Tibial artery (tissue), 4 donors: ENCODE measurements at regions not wholly inside any gene's neighbourhood (a gene's known extent, or its start where the extent isn't known, plus 50 kb on each side); places are given as distances from the start of the nearest gene placed in this dataset.

Experiments used
- DNase-seq, 2 donors: peaks; one replicate each; pipeline ENCODE4 v3.0.0-alpha.2; 2019
- H3K27ac ChIP-seq, 2 donors: fragments of 200-600 bp; sonication (generic) in 1 of 2; 1 replicate in 1 of 2; 2 replicates in 1 of 2; pipeline ENCODE4 v1.5.1; 2018 to 2019; ENCODE audit warnings: mild to moderate bottlenecking in 1 of 2
- H3K27me3 ChIP-seq, 2 donors: fragments of 200-600 bp; sonication (generic) in 1 of 2; one replicate each; pipeline versions ENCODE4 v1.5.1 to v1.6.0; 2016 to 2019
- H3K36me3 ChIP-seq, 3 donors: fragments of 200-600 bp; sonication (generic) in 2 of 3; one replicate each; pipeline ENCODE4 v1.5.1; 2016 to 2019; ENCODE audit warnings: mild to moderate bottlenecking in 2 of 3
- H3K4me1 ChIP-seq, 4 donors: fragments of 200-600 bp; sonication (generic) in 2 of 4; 1 replicate in 3 of 4; 2 replicates in 1 of 4; pipeline ENCODE4 v1.5.1; 2016 to 2019
- H3K4me3 ChIP-seq, 2 donors: fragments of 200-600 bp; sonication (generic) in 1 of 2; 1 replicate in 1 of 2; 2 replicates in 1 of 2; pipeline ENCODE4 v1.5.1; 2018 to 2019; ENCODE audit warnings: mild to moderate bottlenecking in 2 of 2
- H3K9me3 ChIP-seq, 3 donors: fragments of 200-600 bp; sonication (generic) in 1 of 3; one replicate each; pipeline ENCODE4 v1.5.1; 2016 to 2019
- intact Hi-C: fragments of 100-400 bp; cut with DNase I; formaldehyde crosslinking; loops from one replicate; pipeline ENCODE4 v1.15.0; 2023; ENCODE audit warnings: low total_unique reads
- TF ChIP-seq, protein P1 (sequence below), 2 experiments: fragments of 200-600 bp in 1 of 2; fragments of 450-650 bp in 1 of 2; IDR thresholded peaks; one replicate each; pipeline ENCODE4 v1.5.1; 2017 to 2019; ENCODE audit warnings: antibody characterized with exemption in 2 of 2, mild to moderate bottlenecking in 1 of 2, moderate library complexity in 1 of 2

DNA sequence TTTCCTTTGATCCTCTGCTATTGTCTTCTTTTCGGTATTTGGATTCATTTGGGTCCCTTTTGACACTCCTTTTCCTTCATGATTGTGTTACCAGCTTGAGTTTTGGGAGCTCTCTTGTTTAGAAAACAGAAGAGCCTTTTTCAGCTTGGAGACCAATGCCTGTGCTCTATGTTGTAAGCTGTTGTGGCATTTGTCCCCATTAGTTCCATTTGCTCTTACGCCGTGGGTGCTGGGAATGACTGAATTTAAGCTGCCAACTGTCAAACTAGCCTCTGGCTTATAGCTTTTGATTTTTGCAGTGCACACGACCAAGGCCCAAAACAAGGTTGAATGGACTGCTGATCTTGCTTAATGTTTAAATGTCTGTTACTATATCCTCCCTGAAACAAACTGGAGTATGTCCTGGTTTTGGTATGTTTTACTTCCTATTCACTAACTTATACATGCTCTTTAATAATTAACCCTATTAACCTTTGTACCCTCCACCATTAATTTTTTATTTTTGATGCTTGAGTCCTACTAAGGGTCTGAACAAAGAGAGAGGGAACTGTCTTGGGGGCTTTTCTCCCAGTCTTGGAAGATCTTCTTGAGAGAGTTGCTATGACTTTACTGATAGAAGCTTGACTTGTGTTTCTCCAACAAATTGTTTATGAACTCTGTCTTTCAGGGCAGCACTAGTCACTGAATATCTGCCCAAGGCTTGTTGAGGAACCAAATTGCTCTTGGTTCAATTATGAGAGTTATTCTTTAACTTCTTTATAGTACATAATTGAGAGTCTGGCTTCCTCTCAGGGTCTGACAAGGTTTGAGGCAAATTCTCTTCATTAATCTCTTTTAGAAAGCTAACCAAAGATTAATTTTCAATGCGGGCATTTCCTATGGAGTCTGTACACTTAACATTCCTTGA lies 100.3 kb upstream of the SIRPG start:
- Histone ChIP-seq H3K27me3 (no peaks in the 10 kb centered on the region), H3K4me3 (no peak overlapping the region), H3K9me3 (no peaks in the 10 kb centered on the region), H3K27ac (no peak overlapping the region), H3K4me1 (no peaks in the 10 kb centered on the region), H3K36me3 (no peaks in the 10 kb centered on the region)
- TF ChIP-seq, protein P1, sequence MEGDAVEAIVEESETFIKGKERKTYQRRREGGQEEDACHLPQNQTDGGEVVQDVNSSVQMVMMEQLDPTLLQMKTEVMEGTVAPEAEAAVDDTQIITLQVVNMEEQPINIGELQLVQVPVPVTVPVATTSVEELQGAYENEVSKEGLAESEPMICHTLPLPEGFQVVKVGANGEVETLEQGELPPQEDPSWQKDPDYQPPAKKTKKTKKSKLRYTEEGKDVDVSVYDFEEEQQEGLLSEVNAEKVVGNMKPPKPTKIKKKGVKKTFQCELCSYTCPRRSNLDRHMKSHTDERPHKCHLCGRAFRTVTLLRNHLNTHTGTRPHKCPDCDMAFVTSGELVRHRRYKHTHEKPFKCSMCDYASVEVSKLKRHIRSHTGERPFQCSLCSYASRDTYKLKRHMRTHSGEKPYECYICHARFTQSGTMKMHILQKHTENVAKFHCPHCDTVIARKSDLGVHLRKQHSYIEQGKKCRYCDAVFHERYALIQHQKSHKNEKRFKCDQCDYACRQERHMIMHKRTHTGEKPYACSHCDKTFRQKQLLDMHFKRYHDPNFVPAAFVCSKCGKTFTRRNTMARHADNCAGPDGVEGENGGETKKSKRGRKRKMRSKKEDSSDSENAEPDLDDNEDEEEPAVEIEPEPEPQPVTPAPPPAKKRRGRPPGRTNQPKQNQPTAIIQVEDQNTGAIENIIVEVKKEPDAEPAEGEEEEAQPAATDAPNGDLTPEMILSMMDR (IDR thresholded peaks at IDR 0.05): no peak
- intact Hi-C loops: no loop called here
- DNase-seq: no peak

GRCh38 chr20:1757072-1757471 lies 99.5 kb upstream of the SIRPG start:
- Histone ChIP-seq H3K27me3 (no peaks in the 10 kb centered on the region), H3K27ac (no peak overlapping the region), H3K9me3 (no peaks in the 10 kb centered on the region), H3K4me1 (no peaks in the 10 kb centered on the region), H3K36me3 (no peaks in the 10 kb centered on the region), H3K4me3 (no peak overlapping the region)
- DNase-seq: no peak
- intact Hi-C loops: no loop called here
- TF ChIP-seq, protein P1 (IDR thresholded peaks at IDR 0.05): no peak

DNA sequence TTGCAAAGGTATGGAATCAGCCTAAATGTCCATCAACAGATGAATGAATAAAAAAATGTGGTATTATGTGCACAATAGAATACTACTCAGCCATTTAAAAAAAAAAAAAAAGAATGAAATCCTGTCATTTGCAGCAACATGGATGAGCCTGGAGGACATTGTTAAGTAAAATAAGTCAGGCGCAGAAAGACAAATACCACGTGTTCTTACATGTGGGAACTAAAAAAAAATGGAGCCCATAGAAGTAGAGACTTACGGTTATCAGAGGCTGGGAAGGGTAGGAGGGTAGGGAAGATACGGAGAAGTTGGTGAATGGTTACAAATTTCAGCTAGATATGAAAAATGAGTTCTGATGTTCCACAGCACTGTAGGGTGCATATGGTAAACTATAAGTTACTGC lies 97.2 kb upstream of the SIRPG start:
- Histone ChIP-seq H3K27me3 (no peaks in the 10 kb centered on the region), H3K36me3 (no peaks in the 10 kb centered on the region), H3K9me3 (no peaks in the 10 kb centered on the region), H3K4me1 (no peaks in the 10 kb centered on the region), H3K4me3 (no peak overlapping the region), H3K27ac (no peak overlapping the region)
- intact Hi-C loops: no loop called here
- TF ChIP-seq, protein P1 (IDR thresholded peaks at IDR 0.05): no peak
- DNase-seq: no peak

DNA sequence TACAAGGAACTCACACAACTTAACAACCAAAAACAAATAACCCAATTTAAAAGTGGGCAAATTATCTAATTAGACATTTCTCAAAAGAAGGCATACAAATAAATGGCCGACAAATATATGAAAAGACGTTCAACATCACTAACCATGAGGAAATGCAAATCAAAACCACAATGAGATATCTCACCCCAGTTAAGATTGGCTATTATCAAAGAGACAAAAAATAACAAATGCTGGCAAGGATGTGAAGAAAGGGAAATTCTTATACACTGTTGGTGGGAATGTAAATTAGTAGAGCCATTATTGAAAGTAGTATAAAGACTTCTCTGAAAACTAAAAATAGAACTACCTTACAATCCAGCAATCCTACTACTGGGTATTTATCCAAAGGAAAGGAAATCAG lies 96.7 kb upstream of the SIRPG start:
- H3K4me1 ChIP-seq: no peaks in the 10 kb centered on the region
- TF ChIP-seq, protein P1 (IDR thresholded peaks at IDR 0.05): no peak
- no peaks in the 10 kb centered on the region for H3K27me3 ChIP-seq
- no peak for DNase-seq
- H3K27ac ChIP-seq: no peak overlapping the region
- no peaks in the 10 kb centered on the region for H3K9me3 ChIP-seq
- H3K36me3 ChIP-seq: no peaks in the 10 kb centered on the region
- intact Hi-C loops: no loop called here
- H3K4me3 ChIP-seq: no peak overlapping the region

DNA sequence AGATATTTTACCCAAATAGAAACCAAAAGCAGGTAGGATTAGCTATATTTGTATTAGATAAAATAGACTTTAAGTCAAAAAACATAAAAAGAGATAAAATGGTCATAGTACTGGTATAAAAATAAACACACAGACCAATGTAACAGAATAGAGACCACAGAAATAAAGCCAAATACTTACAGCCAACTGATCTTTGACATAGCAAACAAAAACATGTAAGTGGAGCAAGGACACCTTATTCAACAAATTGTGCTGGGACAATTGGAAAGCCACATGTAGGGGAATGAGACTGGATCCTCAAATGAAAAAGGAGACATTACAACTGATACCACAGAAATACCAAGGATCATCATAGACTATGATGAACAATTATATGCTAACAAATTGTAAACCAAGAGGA lies 94.5 kb upstream of the SIRPG start:
- TF ChIP-seq, protein P1 (IDR thresholded peaks at IDR 0.05): no peak
- Histone ChIP-seq H3K4me3 (no peak overlapping the region), H3K27me3 (no peaks in the 10 kb centered on the region), H3K9me3 (no peaks in the 10 kb centered on the region), H3K36me3 (no peaks in the 10 kb centered on the region), H3K4me1 (no peaks in the 10 kb centered on the region), H3K27ac (no peak overlapping the region)
- no peak for DNase-seq
- intact Hi-C loops: no loop called here
